ENCODE measurements at regions not wholly inside any gene's neighbourhood (a gene's known extent, or its start where the extent isn't known, plus 50 kb on each side); places are given as distances from the start of the nearest gene placed in this dataset.

GRCh38 chr4:81971061-81971460, 402.7 kb downstream of the HNRNPD start:
- TF ChIP-seq POLR2A (IDR thresholded peaks at IDR 0.05) (no peak), CTCF (IDR thresholded peaks at IDR 0.05) (no peak)
